GM19193 (cell line): ENCODE measurements at regions not wholly inside any gene's neighbourhood (a gene's known extent, or its start where the extent isn't known, plus 50 kb on each side); places are given as distances from the start of the nearest gene placed in this dataset.

ENCODE experiments used
- POLR2A ChIP-seq: IDR thresholded peaks from 4 replicates; pipeline ENCODE4 v1.6.1; 2011; ENCODE audit not compliant: insufficient read depth, insufficient read length; ENCODE audit errors: extremely low read depth

DNA sequence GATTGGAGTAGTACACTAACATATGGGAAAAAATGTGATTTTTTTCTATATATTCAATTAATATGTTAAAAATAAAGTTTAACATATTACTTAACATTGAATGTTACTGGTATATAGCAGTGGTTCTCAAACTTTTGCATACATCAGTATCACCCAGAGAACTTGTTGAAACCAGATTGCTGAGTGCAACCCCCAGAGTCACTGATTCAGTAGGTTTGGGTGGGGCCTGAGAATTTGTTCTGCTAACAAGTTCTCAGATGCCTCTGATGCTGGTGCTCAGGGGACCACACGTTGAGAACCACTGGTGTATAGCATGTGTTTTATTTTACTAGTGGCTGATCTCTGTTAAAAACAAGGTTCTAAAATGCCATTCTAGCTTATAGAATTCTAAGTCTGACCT lies 161.9 kb downstream of the HHIPL2 start:
- TF ChIP-seq POLR2A = no peak

GRCh38 chr1:222385262-222385661 lies 162.6 kb downstream of the HHIPL2 start:
- no peak for TF ChIP-seq POLR2A

DNA sequence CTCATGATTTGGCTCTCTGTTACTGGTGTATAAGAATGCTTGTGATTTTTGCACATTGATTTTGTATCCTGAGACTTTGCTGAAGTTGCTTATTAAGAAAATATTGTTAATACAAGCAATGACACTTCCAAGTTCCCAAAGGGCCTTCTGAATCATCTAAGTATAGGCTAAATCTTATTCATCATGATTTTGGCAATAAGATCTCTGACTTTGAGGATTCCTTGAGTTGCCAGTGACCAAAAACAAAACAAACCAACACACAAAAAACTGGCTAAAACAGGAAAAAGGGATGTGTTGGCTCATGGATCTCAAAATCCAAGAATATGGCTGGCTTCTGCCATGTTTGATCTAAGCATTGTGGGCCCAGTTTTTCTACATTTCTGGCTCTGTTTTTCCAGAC lies 163.4 kb downstream of the HHIPL2 start:
- TF ChIP-seq POLR2A = no peak

- no peak for TF ChIP-seq POLR2A
Observed at GRCh38 chr1:222382171-222382570, 165.7 kb downstream of the HHIPL2 start.

- TF ChIP-seq POLR2A = no peak
Observed at GRCh38 chr1:222377428-222378088, 170.3 kb downstream of the HHIPL2 start.

- TF ChIP-seq POLR2A = no peak
Observed at GRCh38 chr1:222375701-222376100, 172.2 kb downstream of the HHIPL2 start.

DNA sequence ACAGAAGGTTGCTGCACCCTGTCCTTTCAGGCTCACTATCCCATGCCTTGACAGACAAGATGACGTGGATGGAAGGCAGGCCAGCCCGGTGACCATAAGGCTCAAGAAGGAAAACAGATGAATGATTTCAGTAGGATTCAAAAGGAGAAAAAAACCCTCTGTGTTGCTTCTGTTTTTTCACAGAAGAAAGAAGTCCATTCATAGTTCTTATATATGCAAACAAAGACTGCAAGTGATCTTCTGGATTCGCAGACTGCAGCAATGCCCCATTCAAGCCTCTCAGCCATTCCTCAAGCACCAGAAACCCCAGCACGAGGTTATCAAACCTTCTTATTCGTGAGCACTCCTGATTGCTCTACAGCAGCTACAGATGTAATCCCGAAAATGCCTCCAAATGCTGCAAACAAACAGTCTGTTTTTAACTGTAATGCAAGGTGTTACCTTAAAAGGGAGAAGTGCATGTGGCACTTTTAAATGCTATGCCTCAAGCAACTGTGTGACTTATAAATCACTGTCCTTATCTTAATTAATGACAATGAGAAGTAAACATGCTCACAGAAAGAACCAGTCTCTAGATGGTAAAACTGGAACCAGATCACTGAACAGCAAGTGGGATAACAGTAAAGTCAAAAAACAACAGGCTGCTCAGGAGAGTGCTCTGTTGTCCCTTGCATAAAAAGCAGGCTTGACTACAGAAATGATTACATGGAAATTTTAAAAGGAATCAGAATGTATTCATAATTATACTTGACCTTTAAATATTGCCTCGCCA lies 173.9 kb downstream of the HHIPL2 start:
- no peak for TF ChIP-seq POLR2A

DNA sequence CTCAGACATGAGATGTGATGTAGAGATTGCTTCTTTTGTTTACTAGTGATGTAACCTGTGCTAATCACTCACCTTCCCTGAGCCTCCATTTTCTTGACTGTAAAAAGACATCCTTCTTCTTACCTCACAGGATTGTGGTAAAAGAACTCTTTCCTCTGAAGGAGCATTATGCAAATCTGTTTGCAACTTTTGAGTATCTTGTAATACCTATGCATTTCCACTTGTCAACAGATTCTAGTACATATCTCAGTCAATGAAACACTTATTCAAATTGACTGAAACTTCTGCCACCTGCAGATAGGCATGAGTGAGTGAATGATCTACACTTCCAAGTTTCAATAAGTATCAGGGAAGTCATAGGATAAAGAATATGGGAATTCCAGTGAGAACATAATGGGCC lies 174.7 kb downstream of the HHIPL2 start:
- TF ChIP-seq POLR2A = no peak

GRCh38 chr1:222372221-222372620 lies 175.7 kb downstream of the HHIPL2 start:
- TF ChIP-seq POLR2A = no peak

DNA sequence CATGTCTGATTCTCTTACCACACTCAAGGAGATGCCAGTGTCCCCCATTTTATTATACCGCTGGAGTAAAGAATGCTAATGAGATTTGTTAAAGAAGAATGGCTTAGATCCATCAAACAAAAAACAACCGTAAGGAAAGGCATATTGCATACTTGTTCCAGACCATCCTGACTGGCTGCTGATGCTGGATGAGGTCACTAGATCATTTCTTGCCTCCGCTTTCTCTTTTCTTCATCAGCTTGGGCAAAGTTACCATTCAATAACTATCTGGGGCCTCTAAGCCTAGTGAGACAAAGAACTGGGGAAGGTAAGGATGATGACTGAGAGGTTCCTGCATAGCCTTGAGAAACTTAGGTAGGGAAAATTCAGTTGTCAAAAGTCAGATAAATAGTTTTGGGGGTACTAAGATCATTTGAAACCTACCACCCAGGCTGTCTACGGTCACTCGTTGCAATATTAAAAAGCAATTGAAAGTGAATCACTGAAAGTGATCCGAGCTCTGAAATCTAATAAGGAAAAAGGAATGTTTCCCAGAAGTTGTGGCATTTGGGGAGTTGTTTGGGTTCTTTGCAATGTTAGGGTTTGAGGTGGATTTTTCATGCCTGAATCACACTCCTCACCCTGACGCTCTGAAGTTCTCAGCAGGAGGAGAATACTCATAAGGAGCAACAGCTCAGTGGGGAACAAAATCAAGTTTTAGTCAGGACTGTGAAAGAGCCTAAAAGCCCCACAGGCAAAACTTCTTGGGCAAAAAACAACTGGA lies 176.8 kb downstream of the HHIPL2 start:
- no peak for TF ChIP-seq POLR2A

DNA sequence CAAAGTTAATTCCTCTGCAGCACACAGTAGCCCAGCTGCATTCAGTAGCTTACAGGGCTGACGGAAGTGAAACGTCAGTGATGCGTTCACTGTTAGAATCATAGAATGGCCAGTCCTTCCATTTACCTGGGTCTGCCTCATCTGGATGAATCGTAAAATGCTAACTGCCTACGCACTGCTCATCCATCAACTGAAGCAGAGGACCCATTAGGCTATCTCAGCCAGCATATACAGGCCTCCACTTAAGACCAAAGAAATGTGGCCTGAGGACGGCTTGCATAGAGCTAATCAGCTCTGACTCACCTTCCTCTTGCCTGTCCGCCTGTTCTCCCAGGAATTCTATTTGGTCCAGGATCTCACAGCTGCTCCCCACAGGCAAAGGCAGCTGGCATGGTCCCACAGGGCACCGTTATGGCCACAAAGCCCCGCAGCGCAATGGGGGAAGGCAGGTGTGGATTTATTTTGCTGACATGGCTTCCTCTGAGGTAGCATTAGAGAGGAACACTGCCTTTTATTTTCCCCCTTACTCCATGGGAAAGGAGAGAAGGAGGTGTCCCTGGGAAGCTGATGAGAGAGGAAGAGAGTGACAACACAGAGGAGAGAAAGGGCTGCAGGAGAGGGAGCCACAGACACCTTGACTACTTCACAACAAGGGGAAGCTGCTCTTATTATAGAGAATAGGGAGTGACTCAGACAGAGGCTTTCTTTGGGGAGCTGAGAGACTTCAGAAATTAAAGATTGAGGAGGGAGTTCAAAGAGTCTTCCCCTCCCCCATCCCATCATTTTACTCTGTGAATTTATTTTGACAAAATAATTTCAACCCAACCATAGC lies 177.6 kb downstream of the HHIPL2 start:
- no peak for TF ChIP-seq POLR2A

- TF ChIP-seq POLR2A = no peak
Observed at GRCh38 chr1:222369148-222369547, 178.8 kb downstream of the HHIPL2 start.

DNA sequence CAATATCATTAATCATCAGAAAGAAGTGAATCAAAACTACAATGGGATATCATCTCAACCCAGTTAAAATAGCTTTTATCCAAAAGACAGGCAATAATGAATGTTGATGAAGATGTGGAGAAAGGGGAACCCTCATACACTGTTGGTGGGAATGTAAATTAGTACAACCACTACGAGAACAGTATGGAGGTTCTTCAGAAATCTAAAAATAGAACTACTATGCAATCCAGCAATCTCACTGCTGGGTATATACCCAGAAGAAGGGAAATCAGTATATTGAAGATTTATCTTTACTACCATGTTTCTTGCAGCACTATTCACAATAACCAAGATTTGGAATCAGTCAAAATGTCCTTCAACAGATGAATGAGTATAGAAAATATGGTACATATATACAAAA lies 189.8 kb downstream of the HHIPL2 start:
- no peak for TF ChIP-seq POLR2A

- TF ChIP-seq POLR2A = no peak
Observed at GRCh38 chr1:222357252-222357651, 190.7 kb downstream of the HHIPL2 start.

GRCh38 chr1:222347627-222348026 lies 200.3 kb downstream of the HHIPL2 start:
- no peak for TF ChIP-seq POLR2A
